ENCODE measurements at regions not wholly inside any gene's neighbourhood (a gene's known extent, or its start where the extent isn't known, plus 50 kb on each side); places are given as distances from the start of the nearest gene placed in this dataset.

- TF ChIP-seq CBX5 (IDR thresholded peaks at IDR 0.05; ENCODE audit: borderline replicate concordance, low read depth) (no peak), E2F4 (CRISPR knock-in tag; IDR thresholded peaks at IDR 0.05; ENCODE audit: low read depth) (no peak), ZBTB26 (CRISPR knock-in tag; IDR thresholded peaks at IDR 0.05) (no peak), TRIM28 (IDR thresholded peaks at IDR 0.05) (no peak), FOXA1 (IDR thresholded peaks at IDR 0.05; ENCODE audit: borderline replicate concordance) (no peak), POLR2A (conservative IDR thresholded peaks at IDR 0.05) (no peak), ZNF311 (CRISPR knock-in tag; IDR thresholded peaks at IDR 0.05) (no peak), UBTF (IDR thresholded peaks at IDR 0.05; ENCODE audit: borderline replicate concordance in 1 of 2, low read depth in 2 of 2, low read length in 2 of 2) (no peak), NONO (IDR thresholded peaks at IDR 0.05; ENCODE audit: low read depth in 2 of 2, low read length in 1 of 2) (no peak), EZH2 (IDR thresholded peaks at IDR 0.05; ENCODE audit: borderline replicate concordance, low read depth, low read length) (no peak), CTCF (IDR thresholded peaks at IDR 0.05 in 2 of 3, conservative IDR thresholded peaks at IDR 0.05 in 1 of 3; ENCODE audit: insufficient read depth in 2 of 3, low read depth in 1 of 3, low read length in 3 of 3) (no peak), USF2 (CRISPR knock-in tag; IDR thresholded peaks at IDR 0.05) (no peak)
Observed at GRCh38 chr7:54697659-54698186, 61.3 kb downstream of the SEC61G start.

All from K562 (cell line).